GM12878 (cell line): ENCODE measurements at regions not wholly inside any gene's neighbourhood (a gene's known extent, or its start where the extent isn't known, plus 50 kb on each side); places are given as distances from the start of the nearest gene placed in this dataset.

Source experiments
- ATAC-seq: fragments of 200-7000 bp; cut with Tn5 transposase; 3 replicates; pipeline ENCODE4 v1.9.1; 2020; ENCODE audit warnings: mild to moderate bottlenecking, moderate library complexity
- BruUV-seq: library from RNA; stranded (reverse); fragments of 400-500 nt; replicated peaks from 2 replicates; lab custom pipeline; 2021; lab: Mats Ljungman, UMichigan
- CTCF ChIA-PET: fragments of 300-600 bp; sonication (Branson Sonifier 250); formaldehyde crosslinking; extraction: SDS; loops from one replicate; lab custom pipeline; 2021; ENCODE audit warnings: inconsistent platforms; lab: Yijun Ruan, JAX
- POLR2A ChIA-PET: fragments of 350-600 bp; formaldehyde crosslinking; extraction: SDS; loops from one replicate; lab custom pipeline; 2021; ENCODE audit warnings: inconsistent platforms; lab: Charles Lee
- RAD21 ChIA-PET: fragments of 300-600 bp; sonication (Branson Sonifier 250); formaldehyde crosslinking; loops from one replicate; lab custom pipeline; 2023; ENCODE audit warnings: antibody characterized with exemption; ENCODE audit not compliant: unreplicated experiment; lab: Charles Lee
- SMC1A ChIA-PET: fragments of 300-600 bp; sonication (Branson Sonifier 250); formaldehyde crosslinking; loops from one replicate; lab custom pipeline; 2023; ENCODE audit not compliant: unreplicated experiment, uncharacterized antibody; lab: Charles Lee
- DNase-seq: peaks from one replicate; pipeline ENCODE4 v3.0.0-alpha.2; 2011; ENCODE audit warnings: low read depth, low spot score
- FAIRE-seq: peaks from 3 replicates; lab custom pipeline; 2011; peaks lifted over from hg19 to GRCh38; lab: Jason Lieb, UNC
- H2AFZ ChIP-seq: 2 replicates; pipeline ENCODE4 v1.6.0; 2011; ENCODE audit warnings: low read depth, low read length, control low read depth; ENCODE audit not compliant: control insufficient read depth
- H3K27ac ChIP-seq: 2 replicates; pipeline ENCODE4 v1.5.1; 2011; ENCODE audit warnings: control low read depth; ENCODE audit not compliant: control insufficient read depth, insufficient read depth
- H3K27me3 ChIP-seq, 2 experiments: replicated peaks in 1 of 2; 2 replicates each; pipeline versions ENCODE4 v1.6.0 to v1.6.1; 2011; ENCODE audit warnings: low read length in 1 of 2; ENCODE audit not compliant: control insufficient read depth in 2 of 2, insufficient read depth in 2 of 2
- H3K36me3 ChIP-seq, 2 experiments: 2 replicates each; pipeline ENCODE4 v1.5.1; 2011; ENCODE audit warnings: low read length in 1 of 2; ENCODE audit not compliant: control insufficient read depth in 2 of 2, insufficient read depth in 2 of 2
- H3K4me1 ChIP-seq: 2 replicates; pipeline ENCODE4 v1.6.1; 2011; ENCODE audit warnings: mild to moderate bottlenecking, low read length, moderate library complexity, mixed read lengths; ENCODE audit not compliant: control insufficient read depth, insufficient read depth
- H3K4me2 ChIP-seq: 2 replicates; pipeline ENCODE4 v1.6.0; 2011; ENCODE audit warnings: control low read depth; ENCODE audit not compliant: control insufficient read depth, insufficient read depth
- H3K4me3 ChIP-seq: fragments of 200-600 bp; sonication (generic); 2 replicates; pipeline ENCODE4 v1.5.1; 2016
- H3K79me2 ChIP-seq: 2 replicates; pipeline ENCODE4 v1.6.0; 2011; ENCODE audit warnings: low read length; ENCODE audit not compliant: control insufficient read depth, insufficient read depth
- H3K9ac ChIP-seq: 2 replicates; pipeline ENCODE4 v1.8.0; 2011; ENCODE audit warnings: low read length, control low read depth, mixed read lengths; ENCODE audit not compliant: control insufficient read depth, insufficient read depth
- H3K9me3 ChIP-seq: replicated peaks from 3 replicates; pipeline ENCODE4 v1.5.1; 2011; ENCODE audit warnings: mild to moderate bottlenecking, low read length; ENCODE audit not compliant: control insufficient read depth, insufficient read depth
- H4K20me1 ChIP-seq: 2 replicates; pipeline ENCODE4 v1.6.0; 2011; ENCODE audit not compliant: control insufficient read depth, insufficient read depth
- EED ChIP-seq: sonication (generic); IDR thresholded peaks from 2 replicates; pipeline ENCODE4 v1.6.1; 2016; ENCODE audit warnings: antibody characterized with exemption, low read depth
- REST ChIP-seq: IDR thresholded peaks from 2 replicates; pipeline ENCODE4 v1.6.1; 2012; ENCODE audit warnings: mild to moderate bottlenecking, low read depth, low read length
- SIN3A ChIP-seq: IDR thresholded peaks from 2 replicates; pipeline ENCODE4 v1.6.1; 2012; ENCODE audit warnings: low read depth, low read length, improper control_type of control experiment
- TCF3 ChIP-seq: IDR thresholded peaks from 2 replicates; pipeline ENCODE4 v1.6.1; 2012; ENCODE audit warnings: low read depth, mild to moderate bottlenecking, low read length, borderline replicate concordance; ENCODE audit not compliant: insufficient read depth
- USF2 ChIP-seq: IDR thresholded peaks from 2 replicates; pipeline ENCODE4 v1.6.1; 2011; ENCODE audit warnings: low read depth, low read length, improper control_type of control experiment, borderline replicate concordance
- ZNF622 ChIP-seq: fragments of 450-650 bp; IDR thresholded peaks from 2 replicates; pipeline ENCODE4 v1.6.1; 2017; ENCODE audit warnings: mild to moderate bottlenecking, inconsistent platforms
- WGBS: methylation state at CpG from one replicate; pipeline ENCODE4 v1.1.6; 2016; ENCODE audit warnings: low lambda C conversion rate; ENCODE audit not compliant: insufficient replicate concordance, insufficient coverage; ENCODE audit errors: missing lambda C conversion rate; 5-methylcytosine and 5-hydroxymethylcytosine counted together
- in situ Hi-C: fragments of 300-500 bp; cut with MboI; formaldehyde crosslinking; loops from 9 replicates; pipeline ENCODE4 v1.14.3; 2018; ENCODE audit warnings: mixed read lengths
- intact Hi-C: fragments of 100-400 bp; cut with micrococcal nuclease; formaldehyde crosslinking; loops from one replicate; pipeline ENCODE4 v1.14.2; 2022; ENCODE audit not compliant: unreplicated experiment

DNA sequence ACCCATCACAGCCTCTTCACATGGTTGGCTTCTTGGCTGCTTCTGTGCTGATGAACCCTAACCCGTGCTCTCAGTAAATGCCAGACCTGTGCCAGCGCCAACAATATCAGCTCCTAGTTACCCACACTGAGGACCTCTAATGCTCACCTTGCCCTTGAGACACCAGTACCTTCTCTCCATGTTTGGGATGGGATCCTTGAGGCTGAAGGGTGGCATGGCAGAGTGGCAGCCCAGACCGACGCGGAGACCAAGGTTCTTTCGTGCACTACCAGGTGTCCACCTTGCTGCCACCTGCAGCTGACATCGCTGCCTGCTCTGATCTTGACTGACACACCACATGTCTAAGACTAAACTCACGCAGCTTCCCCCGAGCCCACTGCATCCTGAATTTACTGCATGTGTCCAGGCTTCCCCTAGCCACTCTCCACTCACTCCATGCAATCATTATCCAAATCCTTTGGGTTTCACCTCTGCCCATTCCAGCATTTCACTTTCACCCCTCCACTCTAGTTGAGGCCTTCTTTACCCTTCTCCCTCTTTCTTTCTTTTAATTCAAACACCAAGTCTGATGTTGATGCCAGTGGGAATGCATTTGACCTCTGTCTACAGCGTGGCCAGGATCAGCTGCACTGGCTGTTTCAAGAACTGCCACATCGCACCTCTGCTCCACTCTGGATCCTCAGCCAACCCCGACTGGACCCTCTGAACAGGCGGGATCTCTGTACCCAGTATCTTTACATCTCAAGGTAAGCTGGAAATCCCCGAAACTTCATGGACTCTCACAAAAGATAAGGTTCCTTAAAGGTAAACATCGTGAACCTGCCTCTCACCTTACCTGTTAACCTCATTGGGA lies 294.9 kb downstream of the GLRX3 start:
- RAD21 ChIA-PET: no interaction called here
- no peak for DNase-seq
- Histone ChIP-seq H3K27ac (no peak overlapping the region), H3K79me2 (no peaks in the 10 kb centered on the region), H3K36me3 (no peaks in the 10 kb centered on the region), H4K20me1 (no peaks in the 10 kb centered on the region), H3K9ac (no peak overlapping the region), H3K9me3 (no peaks in the 10 kb centered on the region), H3K4me3 (no peak overlapping the region), H3K4me2 (no peak overlapping the region), H2AFZ (no peak overlapping the region), H3K27me3 (no peaks in the 10 kb centered on the region), H3K4me1 (no peaks in the 10 kb centered on the region)
- no peak for ATAC-seq
- POLR2A ChIA-PET: no interaction called here
- SMC1A ChIA-PET: no interaction called here
- in situ Hi-C loops: no loop called here
- 31% methylated on average over 15 of the region's 15 CpGs for WGBS
- CTCF ChIA-PET: no interaction called here
- intact Hi-C loops: no loop called here
- no peak for TF ChIP-seq TCF3
- TF ChIP-seq SIN3A: no peak
- no peak for TF ChIP-seq REST
- TF ChIP-seq USF2: no peak
- TF ChIP-seq ZNF622: no peak
- no peak for TF ChIP-seq EED
- no TSS peak for BruUV-seq
- no peak for FAIRE-seq
